Posterior vena cava (tissue), 2 donors: ENCODE measurements at regions not wholly inside any gene's neighbourhood (a gene's known extent, or its start where the extent isn't known, plus 50 kb on each side); places are given as distances from the start of the nearest gene placed in this dataset.
"Not testable (repeated sequence)": the region's sequence is repeated elsewhere in the genome, so short reads cannot be mapped to it uniquely, and the experiment has no call there.

ENCODE experiments used
- DNase-seq: peaks from one replicate; pipeline ENCODE4 v3.0.0-alpha.2; 2020; ENCODE audit warnings: low spot score
- intact Hi-C, 2 donors: fragments of 100-400 bp; cut with DNase I; formaldehyde crosslinking; loops; one replicate each; pipeline versions ENCODE4 v1.14.1 to v1.14.2; 2022 to 2023
- donor health status: DM: yes; HTN: yes; CAD: no.
- donor health status: DM: yes; HTN: yes; CAD: no.

DNA sequence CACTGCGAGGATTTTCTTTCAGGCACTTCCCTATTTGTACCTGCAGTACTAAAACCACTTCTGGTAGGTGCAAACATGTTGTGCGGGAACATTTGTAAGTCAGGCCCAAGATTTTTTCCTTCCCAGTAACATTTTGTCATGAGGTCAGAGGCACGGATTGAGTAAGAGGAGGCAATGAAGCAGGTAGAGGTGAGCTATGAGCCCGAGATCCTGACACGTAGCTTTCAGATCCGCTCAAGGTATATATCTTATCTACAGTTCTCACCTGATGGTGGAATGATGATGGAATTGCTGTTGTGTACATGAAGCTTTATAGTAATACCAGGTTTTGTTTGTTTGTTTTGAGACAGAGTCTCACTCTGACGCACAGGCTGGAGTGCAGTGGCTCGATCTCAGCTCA is 497.5 kb downstream of the NR2F2 start:
- no peak for DNase-seq
- intact Hi-C loops: no loop called here

- intact Hi-C loops: no loop called here
- no peak for DNase-seq
Observed at GRCh38 chr15:96837241-96837970, 506.9 kb downstream of the NR2F2 start.

DNA sequence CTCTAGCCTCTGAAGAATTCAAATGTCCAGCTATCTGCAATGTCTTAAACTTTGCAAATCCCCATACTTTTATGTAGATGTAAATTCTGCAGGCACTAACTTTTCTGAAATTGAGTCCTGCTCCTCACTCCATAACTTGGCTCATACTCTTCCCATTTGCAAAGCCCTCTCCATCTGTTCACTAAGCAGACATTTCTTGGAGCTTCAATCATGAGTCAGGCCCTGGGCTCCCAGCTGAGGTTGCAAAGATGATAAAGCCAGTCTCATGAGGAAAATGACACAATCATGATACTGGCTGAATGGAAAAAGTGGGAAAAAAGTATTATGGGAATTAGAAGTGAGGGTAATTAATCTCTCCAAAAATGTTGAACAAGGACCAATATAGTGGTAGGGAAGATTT is 507.6 kb downstream of the NR2F2 start:
- intact Hi-C loops: no loop called here
- no peak for DNase-seq

DNA sequence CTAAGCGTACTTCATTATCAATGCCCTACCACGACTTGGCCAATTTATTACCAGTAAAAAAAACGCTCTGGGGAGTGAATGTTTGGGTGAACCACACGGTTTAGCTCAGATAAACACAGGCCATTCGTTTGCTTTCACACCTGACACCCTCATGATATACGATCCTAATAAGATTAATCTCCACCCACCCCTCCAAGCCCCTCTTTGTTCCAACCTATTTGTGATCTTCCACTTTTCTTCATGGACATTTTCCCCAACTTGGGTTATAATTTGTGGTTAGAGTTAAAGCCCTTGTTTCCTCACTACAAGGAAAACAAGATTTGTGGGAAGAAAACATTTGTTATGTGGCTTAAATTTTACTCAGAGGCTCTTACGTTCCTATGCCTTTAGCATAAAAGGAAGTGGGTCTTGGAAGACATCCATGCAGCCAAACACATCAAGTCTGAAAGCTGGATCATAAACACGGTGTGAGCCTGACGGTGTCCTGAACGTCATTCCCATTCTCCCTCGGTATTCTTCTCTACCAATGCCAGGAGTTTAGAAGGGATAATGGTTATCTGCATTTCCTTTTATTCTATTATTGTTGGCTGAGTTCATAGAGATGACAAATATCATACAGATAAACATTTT is 518.9 kb downstream of the NR2F2 start:
- intact Hi-C loops: no loop called here
- DNase-seq: no peak

GRCh38 chr15:96851613-96852012 is 521.1 kb downstream of the NR2F2 start:
- intact Hi-C loops: no loop called here
- DNase-seq: no peak

- intact Hi-C loops: no loop called here
Observed at GRCh38 chr15:96858694-96859093, 528.2 kb downstream of the NR2F2 start.

GRCh38 chr15:96860741-96861140 is 530.2 kb downstream of the NR2F2 start:
- intact Hi-C loops: no loop called here
- DNase-seq: no peak

More at GRCh38 chr15:96858694-96859093, 528.2 kb downstream of the NR2F2 start:
- DNase-seq: no peak

DNA sequence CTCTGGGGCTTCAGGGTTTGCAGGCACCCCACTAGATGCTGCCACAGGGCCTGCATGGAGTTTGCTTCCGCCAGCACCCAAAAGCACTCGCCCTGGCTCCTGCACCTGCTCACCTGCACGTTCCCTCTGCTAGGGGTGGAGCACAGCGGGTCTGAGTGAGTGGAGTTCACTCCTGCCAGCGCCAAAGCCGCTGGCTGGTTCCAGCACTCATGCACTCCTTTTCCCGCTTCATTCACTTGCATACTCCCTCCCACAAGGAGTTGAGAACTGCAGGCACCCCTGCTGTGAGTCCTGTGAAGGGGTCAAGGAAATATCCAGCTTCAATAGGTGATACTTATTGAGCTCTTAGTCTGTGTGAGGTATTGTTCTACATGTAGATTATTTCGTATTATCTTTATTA is 537.5 kb downstream of the NR2F2 start:
- no peak for DNase-seq
- intact Hi-C loops: no loop called here

GRCh38 chr15:96869122-96869521 is 538.6 kb downstream of the NR2F2 start:
- DNase-seq: no peak
- intact Hi-C loops: no loop called here

DNA sequence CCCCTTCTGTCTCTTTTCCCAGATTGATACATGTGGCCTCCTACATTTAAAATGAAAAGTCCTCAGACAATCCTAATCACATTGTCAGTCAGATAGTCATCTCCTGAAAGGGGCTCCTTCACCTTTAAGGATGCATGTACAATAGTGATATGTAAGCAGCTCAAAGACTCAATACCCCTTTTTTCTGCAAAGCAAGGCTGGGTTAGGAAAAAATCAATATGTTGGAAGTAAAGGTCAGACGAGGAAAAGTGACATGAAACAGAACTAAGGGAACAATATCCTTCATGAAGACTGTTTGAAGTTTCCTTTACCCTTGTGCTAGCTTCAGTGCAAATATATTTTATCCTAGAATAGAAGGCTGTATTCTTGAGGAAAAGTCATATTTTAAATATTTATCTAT is 539.3 kb downstream of the NR2F2 start:
- intact Hi-C loops: no loop called here
- DNase-seq: no peak

- no peak for DNase-seq
- intact Hi-C loops: no loop called here
Observed at GRCh38 chr15:96870580-96870979, 540.1 kb downstream of the NR2F2 start.

GRCh38 chr15:96877442-96877841 is 546.9 kb downstream of the NR2F2 start:
- intact Hi-C loops: not testable (repeated sequence)

DNA sequence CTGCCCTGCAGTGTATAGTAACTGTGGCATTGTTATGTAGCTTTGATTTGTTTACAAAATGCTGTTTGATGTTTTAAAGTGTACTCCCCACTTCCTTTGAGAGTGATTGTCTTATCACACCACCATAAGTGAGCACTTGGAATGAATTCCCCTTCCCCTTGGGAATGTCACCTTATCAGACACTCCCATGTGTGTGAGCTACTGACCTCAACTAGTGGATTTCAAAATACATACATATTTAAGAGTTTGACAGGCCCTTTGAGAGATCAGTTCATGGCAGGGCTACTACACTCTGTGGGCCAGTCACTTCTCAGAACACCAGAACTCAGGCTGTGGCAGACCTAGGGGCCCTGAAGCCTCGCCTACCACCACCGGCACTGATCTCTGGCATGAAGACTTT is 547.6 kb downstream of the NR2F2 start:
- intact Hi-C loops: no loop called here
- DNase-seq: no peak

More at GRCh38 chr15:96877442-96877841, 546.9 kb downstream of the NR2F2 start:
- not testable (repeated sequence) for DNase-seq

DNA sequence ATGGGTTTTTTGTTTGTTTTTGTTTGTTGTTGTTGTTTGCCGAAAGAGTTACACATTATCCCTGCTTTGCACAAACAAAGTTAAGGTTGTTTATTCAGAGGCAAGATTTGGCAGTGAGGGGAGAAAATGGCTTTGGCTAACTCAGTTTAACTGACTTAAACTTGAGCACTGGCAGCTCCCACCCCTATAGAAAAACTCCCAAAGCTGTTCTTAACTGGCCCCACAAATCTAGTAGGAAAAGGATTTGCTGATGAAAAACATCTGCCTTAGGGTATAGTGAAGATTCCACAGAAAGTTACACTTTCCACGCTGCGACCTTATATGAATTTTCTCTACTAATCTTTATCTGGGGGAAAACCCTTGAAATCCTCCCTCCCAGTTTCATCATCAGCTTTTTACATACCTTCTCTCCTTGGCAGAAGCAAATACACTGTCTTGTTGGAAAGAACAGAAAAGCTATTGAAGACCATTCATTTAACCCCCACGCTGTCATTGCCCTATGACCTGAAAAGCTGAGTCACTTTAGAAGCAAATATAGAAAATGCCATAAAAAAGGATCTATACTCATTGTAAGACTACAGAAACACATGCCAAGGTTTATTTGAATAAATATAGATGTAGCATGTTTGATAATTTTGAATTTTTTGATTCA is 551.7 kb downstream of the NR2F2 start:
- no peak for DNase-seq
- intact Hi-C loops: no loop called here

GRCh38 chr15:96887730-96888129 is 557.2 kb downstream of the NR2F2 start:
- no peak for DNase-seq
- intact Hi-C loops: no loop called here

- DNase-seq: no peak
- intact Hi-C loops: no loop called here
Observed at GRCh38 chr15:96888764-96889163, 558.3 kb downstream of the NR2F2 start.

GRCh38 chr15:96889734-96890480 is 559.4 kb downstream of the NR2F2 start:
- no peak for DNase-seq
- intact Hi-C loops: no loop called here

DNA sequence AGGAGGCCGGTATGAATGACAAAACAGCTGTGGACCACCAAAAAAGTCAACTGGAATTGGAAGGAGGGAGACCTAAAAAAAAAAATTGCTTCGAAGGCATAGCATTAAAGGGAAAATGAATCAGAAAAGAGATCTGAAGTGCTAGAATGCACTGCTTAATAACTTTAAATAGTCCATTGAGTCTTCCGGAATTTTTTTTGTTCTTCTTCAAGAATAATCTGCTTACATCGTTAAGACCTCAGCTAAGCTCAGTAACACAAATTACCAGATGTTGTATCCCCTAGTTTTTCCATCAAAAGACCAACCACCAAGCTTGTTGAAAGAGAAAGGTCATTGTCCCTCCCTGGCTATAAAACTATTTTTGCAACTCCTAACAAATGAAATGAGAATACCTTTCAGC is 560.5 kb downstream of the NR2F2 start:
- intact Hi-C loops: no loop called here
- DNase-seq: no peak

DNA sequence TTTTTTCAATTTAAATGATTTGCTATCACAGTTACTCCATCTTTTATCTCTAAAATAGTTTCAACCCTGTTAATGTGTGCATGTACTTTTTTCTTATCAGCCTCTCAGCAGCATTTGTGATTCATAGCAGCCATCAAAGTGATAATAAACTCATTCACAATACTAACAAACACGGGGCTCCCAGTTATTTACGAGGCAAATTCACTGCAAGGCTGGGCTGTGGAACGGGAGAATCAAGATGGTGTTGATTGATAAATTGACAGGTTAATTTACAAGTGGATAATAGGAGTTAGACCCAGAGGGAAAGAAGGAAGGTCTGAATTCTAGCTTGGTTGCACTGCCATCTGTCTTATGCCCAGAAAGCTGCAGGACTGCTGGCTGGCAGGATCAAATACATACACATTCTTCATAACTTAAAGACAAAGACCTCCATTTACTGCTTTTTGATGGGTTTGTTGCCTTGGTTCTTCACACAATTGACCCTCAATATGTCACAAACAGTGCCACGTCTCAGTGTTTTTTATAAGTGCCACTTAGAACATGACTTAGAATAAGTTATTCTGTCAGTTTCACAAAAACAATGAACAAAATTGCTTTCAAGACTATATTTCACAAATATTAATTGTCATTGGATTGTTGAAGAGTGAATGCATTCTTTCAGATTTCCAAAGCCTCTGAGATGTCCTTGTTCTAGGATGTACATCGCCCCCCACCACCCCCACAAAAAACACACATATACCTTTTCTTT is 562.8 kb downstream of the NR2F2 start:
- DNase-seq: no peak
- intact Hi-C loops: no loop called here
